H9 (cell line): ENCODE measurements at regions not wholly inside any gene's neighbourhood (a gene's known extent, or its start where the extent isn't known, plus 50 kb on each side); places are given as distances from the start of the nearest gene placed in this dataset.

Experiments
- DNase-seq: peaks from one replicate; pipeline ENCODE4 v3.0.0-alpha.2; 2017
- H2AFZ ChIP-seq: one replicate; pipeline ENCODE4 v1.6.1; 2013; ENCODE audit warnings: mild to moderate bottlenecking, low read length, control low read depth, moderate library complexity
- H2AK5ac ChIP-seq: 2 replicates; pipeline ENCODE4 v1.6.1; 2013; ENCODE audit warnings: low read length, control low read depth, mixed read lengths; ENCODE audit not compliant: insufficient read length
- H2BK120ac ChIP-seq: one replicate; pipeline ENCODE4 v1.6.1; 2013; ENCODE audit warnings: low read depth, mild to moderate bottlenecking, low read length, control low read depth, inconsistent platforms; ENCODE audit not compliant: poor library complexity, severe bottlenecking
- H2BK12ac ChIP-seq: 2 replicates; pipeline ENCODE4 v1.6.1; 2013; ENCODE audit warnings: low read length, control low read depth, mixed read lengths, low read depth; ENCODE audit not compliant: insufficient read length
- H2BK15ac ChIP-seq: 2 replicates; pipeline ENCODE4 v1.6.1; 2013; ENCODE audit warnings: low read depth, low read length, control low read depth
- H2BK20ac ChIP-seq: one replicate; pipeline ENCODE4 v1.6.1; 2013; ENCODE audit warnings: low read depth, mild to moderate bottlenecking, low read length, control low read depth, inconsistent platforms; ENCODE audit not compliant: poor library complexity, severe bottlenecking
- H2BK5ac ChIP-seq: 2 replicates; pipeline ENCODE4 v1.6.1; 2013; ENCODE audit warnings: low read length, control low read depth, mixed read lengths; ENCODE audit not compliant: insufficient read length
- H3K14ac ChIP-seq: 2 replicates; pipeline ENCODE4 v1.6.1; 2013; ENCODE audit warnings: low read length, control low read depth; ENCODE audit not compliant: insufficient read depth
- H3K18ac ChIP-seq: 2 replicates; pipeline ENCODE4 v1.6.1; 2013; ENCODE audit warnings: low read depth, mild to moderate bottlenecking, mixed read lengths, low read length, control low read depth; ENCODE audit not compliant: insufficient read length
- H3K23ac ChIP-seq: 2 replicates; pipeline ENCODE4 v1.6.1; 2013; ENCODE audit warnings: low read length, control low read depth, mixed read lengths, low read depth; ENCODE audit not compliant: insufficient read length
- H3K23me2 ChIP-seq: 2 replicates; pipeline ENCODE4 v1.6.1; 2013; ENCODE audit warnings: low read depth, mild to moderate bottlenecking, mixed read lengths, low read length, control low read depth; ENCODE audit not compliant: insufficient read length, poor library complexity, severe bottlenecking
- H3K27ac ChIP-seq: 2 replicates; pipeline ENCODE4 v1.5.1; 2013; ENCODE audit warnings: low read length, control low read depth, mixed read lengths, low read depth; ENCODE audit not compliant: insufficient read length
- H3K27me3 ChIP-seq: 2 replicates; pipeline ENCODE4 v1.6.1; 2013; ENCODE audit warnings: low read length, control low read depth, inconsistent platforms; ENCODE audit not compliant: insufficient read depth
- H3K4ac ChIP-seq: 2 replicates; pipeline ENCODE4 v1.6.1; 2013; ENCODE audit warnings: low read depth, mild to moderate bottlenecking, control low read depth, inconsistent platforms, low read length, moderate library complexity
- H3K4me1 ChIP-seq: 2 replicates; pipeline ENCODE4 v1.6.1; 2013; ENCODE audit warnings: low read length, control low read depth, inconsistent platforms; ENCODE audit not compliant: insufficient read depth
- H3K4me2 ChIP-seq: 2 replicates; pipeline ENCODE4 v1.6.1; 2013; ENCODE audit warnings: low read length, control low read depth, mixed read lengths; ENCODE audit not compliant: insufficient read length, insufficient read depth
- H3K56ac ChIP-seq: 2 replicates; pipeline ENCODE4 v1.6.1; 2013; ENCODE audit warnings: low read depth, mild to moderate bottlenecking, mixed read lengths, low read length, control low read depth; ENCODE audit not compliant: insufficient read length
- H3K79me1 ChIP-seq: 2 replicates; pipeline ENCODE4 v1.6.1; 2013; ENCODE audit warnings: low read depth, mild to moderate bottlenecking, moderate library complexity, low read length, control low read depth, inconsistent platforms; ENCODE audit not compliant: insufficient read depth, poor library complexity, severe bottlenecking
- H3K79me2 ChIP-seq: 2 replicates; pipeline ENCODE4 v1.6.1; 2013; ENCODE audit warnings: low read length, control low read depth, inconsistent platforms; ENCODE audit not compliant: insufficient read depth
- H3K9ac ChIP-seq: 2 replicates; pipeline ENCODE4 v1.6.1; 2013; ENCODE audit warnings: low read length, control low read depth, mixed read lengths; ENCODE audit not compliant: insufficient read length; ENCODE audit errors: extremely low read depth
- H3K9me3 ChIP-seq: one replicate; pipeline ENCODE4 v1.6.1; 2013; ENCODE audit warnings: low read depth, low read length, inconsistent platforms; ENCODE audit not compliant: control insufficient read depth
- H3T11ph ChIP-seq: one replicate; pipeline ENCODE4 v1.6.1; 2013; ENCODE audit warnings: mild to moderate bottlenecking, low read length, control low read depth, inconsistent platforms
- H4K20me1 ChIP-seq: one replicate; pipeline ENCODE4 v1.6.1; 2013; ENCODE audit not compliant: control insufficient read depth, insufficient read length, insufficient read depth
- H4K5ac ChIP-seq: 2 replicates; pipeline ENCODE4 v1.6.1; 2013; ENCODE audit warnings: low read depth, mild to moderate bottlenecking, mixed read lengths, low read length, control low read depth; ENCODE audit not compliant: insufficient read length
- H4K8ac ChIP-seq: replicated peaks from 2 replicates; pipeline ENCODE4 v1.6.1; 2013; ENCODE audit warnings: low read length, control low read depth, mixed read lengths, low read depth; ENCODE audit not compliant: insufficient read length
- H4K91ac ChIP-seq: 2 replicates; pipeline ENCODE4 v1.6.1; 2013; ENCODE audit warnings: low read depth, mild to moderate bottlenecking, moderate library complexity, mixed read lengths, low read length, control low read depth; ENCODE audit not compliant: insufficient read length
- H3K27ac Mint-ChIP-seq, 3 experiments: 2 replicates in 2 of 3; 3 replicates in 1 of 3; pipeline ENCODE4 v1.8.0; 2020 to 2021; ENCODE audit warnings: mixed read lengths in 3 of 3, mild to moderate bottlenecking in 1 of 3, moderate library complexity in 1 of 3
- H3K27me3 Mint-ChIP-seq: 2 replicates; pipeline ENCODE4 v1.8.0; 2021; ENCODE audit warnings: low read depth, mild to moderate bottlenecking, moderate library complexity, mixed read lengths
- H3K36me3 Mint-ChIP-seq, 3 experiments: 2 replicates in 2 of 3; 3 replicates in 1 of 3; pipeline ENCODE4 v1.8.0; 2020 to 2021; ENCODE audit warnings: low read depth in 3 of 3, mixed read lengths in 3 of 3; ENCODE audit not compliant: insufficient read depth in 1 of 3
- H3K4me1 Mint-ChIP-seq, 2 experiments: 2 replicates each; pipeline ENCODE4 v1.8.0; 2020; ENCODE audit warnings: mixed read lengths in 2 of 2
- H3K4me3 Mint-ChIP-seq, 2 experiments: 2 replicates in 1 of 2; 3 replicates in 1 of 2; pipeline ENCODE4 v1.8.0; 2020 to 2021; ENCODE audit warnings: mild to moderate bottlenecking in 2 of 2, mixed read lengths in 2 of 2, moderate library complexity in 1 of 2
- H3K9me3 Mint-ChIP-seq, 2 experiments: 2 replicates in 1 of 2; 3 replicates in 1 of 2; pipeline ENCODE4 v1.8.0; 2020; ENCODE audit warnings: mild to moderate bottlenecking in 2 of 2, mixed read lengths in 2 of 2, moderate library complexity in 1 of 2
- CTCF ChIP-seq: fragments of 200-600 bp; sonication (generic); conservative IDR thresholded peaks from 3 replicates; pipeline ENCODE4 v1.8.0; 2021; ENCODE audit warnings: antibody characterized with exemption, mild to moderate bottlenecking
- WGBS: extraction: QIAGEN DNeasy Blood & Tissue Kit; methylation state at CpG from one replicate; pipeline ENCODE4 v1.1.7; 2013; ENCODE audit warnings: missing lambda C conversion rate, low lambda C conversion rate, mixed read lengths; ENCODE audit not compliant: insufficient read length; ENCODE audit errors: extremely low coverage; 5-methylcytosine and 5-hydroxymethylcytosine counted together

- no peak overlapping the region for H3K18ac ChIP-seq
- no peaks in the 10 kb centered on the region for H3K79me2 ChIP-seq
- TF ChIP-seq CTCF: 0 out of 3 replicates have a peak, but pooled peaks have one; percentile 10
- H3K9me3 Mint-ChIP-seq: no peaks in the 10 kb centered on the region
- H3K56ac ChIP-seq: no peak overlapping the region
- peak; percentile 42 for DNase-seq
- H3K4me1 ChIP-seq: no peaks in the 10 kb centered on the region; the same call in 1 of the 2 replicates
- WGBS: no CpG with 5 or more reads among the region's 4 CpGs
- no peak overlapping the region for H2BK120ac ChIP-seq
- H4K5ac ChIP-seq: no peak overlapping the region
- H3K27ac ChIP-seq: no peak overlapping the region
- no peak overlapping the region for H4K8ac ChIP-seq
- H2AFZ ChIP-seq: no peak overlapping the region
- no peaks in the 10 kb centered on the region for H3K27me3 Mint-ChIP-seq
- no peak overlapping the region for H3K4ac ChIP-seq
- no peaks in the 10 kb centered on the region for H3K27me3 ChIP-seq
- no peak overlapping the region for H3K14ac ChIP-seq
- no peak overlapping the region for H4K91ac ChIP-seq
- H3K9me3 ChIP-seq: no peaks in the 10 kb centered on the region
- H3K23ac ChIP-seq: no peak overlapping the region
- H3K27ac Mint-ChIP-seq: no peak overlapping the region
- H2BK12ac ChIP-seq: no peak overlapping the region
- H3K4me2 ChIP-seq: no peak overlapping the region
- H2BK5ac ChIP-seq: no peak overlapping the region
- no peaks in the 10 kb centered on the region for H3K23me2 ChIP-seq
- H3K9ac ChIP-seq: no peak overlapping the region
- H3K79me1 ChIP-seq: no peaks in the 10 kb centered on the region
- peaks cover 12 to 13% of the 10 kb centered on the region in 2 experiments for H3K4me1 Mint-ChIP-seq
- no peak overlapping the region for H2BK15ac ChIP-seq
- no peak overlapping the region for H2AK5ac ChIP-seq
- H3K4me3 Mint-ChIP-seq: no peak overlapping the region
- H2BK20ac ChIP-seq: no peak overlapping the region
- H3T11ph ChIP-seq: no peak overlapping the region
- no peaks in the 10 kb centered on the region for H3K36me3 Mint-ChIP-seq
- no peaks in the 10 kb centered on the region for H4K20me1 ChIP-seq
Measured at GRCh38 chr6:50198245-50198644, 148.5 kb upstream of the DEFB112 start.
